22Rv1 (cell line): ENCODE measurements at regions not wholly inside any gene's neighbourhood (a gene's known extent, or its start where the extent isn't known, plus 50 kb on each side); places are given as distances from the start of the nearest gene placed in this dataset.

Experiments used
- H3K27ac ChIP-seq: fragments of 450-650 bp; 2 replicates; pipeline ENCODE4 v1.5.1; 2017
- CTCF ChIP-seq: fragments of 450-650 bp; IDR thresholded peaks from 2 replicates; pipeline ENCODE4 v1.5.1; 2017; ENCODE audit warnings: mild to moderate bottlenecking
- ZFX ChIP-seq: fragments of 450-650 bp; IDR thresholded peaks from 2 replicates; pipeline ENCODE4 v1.6.1; 2017; ENCODE audit warnings: antibody characterized with exemption, borderline replicate concordance

- TF ChIP-seq CTCF: no peak
- TF ChIP-seq ZFX: no peak
- no peak overlapping the region for H3K27ac ChIP-seq
Observed at GRCh38 chr6:15968519-15968918, 160.4 kb upstream of the MYLIP start.

GRCh38 chr6:15966000-15966520 lies 162.8 kb upstream of the MYLIP start:
- TF ChIP-seq ZFX (no peak), CTCF (no peak)
- H3K27ac ChIP-seq: no peak overlapping the region

- no peak overlapping the region for H3K27ac ChIP-seq
Observed at GRCh38 chr6:15962449-15962764, 166.5 kb upstream of the MYLIP start.

GRCh38 chr6:15961635-15962448 lies 167.0 kb upstream of the MYLIP start:
- no peak for TF ChIP-seq ZFX
- TF ChIP-seq CTCF: no peak
- no peak overlapping the region for H3K27ac ChIP-seq

More at GRCh38 chr6:15962449-15962764, 166.5 kb upstream of the MYLIP start:
- TF ChIP-seq CTCF (no peak), ZFX (no peak)

- H3K27ac ChIP-seq: no peak overlapping the region
- no peak for TF ChIP-seq ZFX
- TF ChIP-seq CTCF: no peak
Observed at GRCh38 chr6:15960740-15961634, 167.9 kb upstream of the MYLIP start.

- H3K27ac ChIP-seq: no peak overlapping the region
- no peak for TF ChIP-seq ZFX
- TF ChIP-seq CTCF: no peak
Observed at GRCh38 chr6:15957655-15958169, 171.2 kb upstream of the MYLIP start.
